HepG2 (cell line): ENCODE measurements at regions not wholly inside any gene's neighbourhood (a gene's known extent, or its start where the extent isn't known, plus 50 kb on each side); places are given as distances from the start of the nearest gene placed in this dataset.

Source experiments
- ATAC-seq: fragments of 200-7000 bp; cut with Tn5 transposase; 3 replicates; pipeline ENCODE4 v1.9.1; 2020; ENCODE audit warnings: mild to moderate bottlenecking, moderate library complexity
- BruUV-seq: library from RNA; stranded (reverse); fragments of 400-500 nt; replicated peaks from 2 replicates; lab custom pipeline; 2021; lab: Mats Ljungman, UMichigan
- CTCF ChIA-PET: fragments of 300-600 bp; formaldehyde crosslinking; extraction: SDS; loops from one replicate; lab custom pipeline; 2021; ENCODE audit warnings: low total read pairs, inconsistent platforms, low intra/inter-chr PET ratio; lab: Yijun Ruan, JAX
- POLR2A ChIA-PET: fragments of 350-600 bp; sonication (Branson Sonifier 250); formaldehyde crosslinking; loops from one replicate; lab custom pipeline; 2020; ENCODE audit warnings: antibody characterized with exemption, inconsistent platforms; lab: Yijun Ruan, JAX
- DNase-seq: peaks from one replicate; pipeline ENCODE4 v3.0.0-alpha.2; 2015; ENCODE audit warnings: low spot score
- FAIRE-seq: peaks from 3 replicates; lab custom pipeline; 2011; peaks lifted over from hg19 to GRCh38; lab: Jason Lieb, UNC
- H2AFZ ChIP-seq: one replicate; pipeline ENCODE4 v1.6.1; 2011; ENCODE audit warnings: low read length, inconsistent platforms
- H3K27ac ChIP-seq: fragments of 300-600 bp; 3 replicates; pipeline ENCODE4 v1.8.0; 2011; ENCODE audit warnings: mixed run types, mild to moderate bottlenecking, mixed read lengths, low read length, inconsistent platforms; ENCODE audit not compliant: insufficient read depth; ENCODE audit errors: extremely low read length
- H3K27me3 ChIP-seq, 2 experiments: fragments of 200-600 bp in 1 of 2; 2 replicates in 1 of 2; 3 replicates in 1 of 2; pipeline versions ENCODE4 v1.6.0 to v1.8.0; 2011; ENCODE audit warnings: low read length in 2 of 2, mild to moderate bottlenecking in 2 of 2, moderate library complexity in 2 of 2, inconsistent platforms in 1 of 2; ENCODE audit not compliant: insufficient read depth in 2 of 2, control insufficient read depth in 1 of 2
- H3K36me3 ChIP-seq, 2 experiments: fragments of 200-600 bp in 1 of 2; replicated peaks in 1 of 2; 2 replicates in 1 of 2; 3 replicates in 1 of 2; pipeline versions ENCODE4 v1.5.1 to v1.8.0; 2011; ENCODE audit warnings: low read length in 2 of 2, inconsistent platforms in 1 of 2; ENCODE audit not compliant: insufficient read depth in 2 of 2, control insufficient read depth in 1 of 2
- H3K4me1 ChIP-seq: 2 replicates; pipeline ENCODE4 v1.5.1; 2012; ENCODE audit warnings: low read length, inconsistent platforms; ENCODE audit not compliant: insufficient read depth
- H3K4me2 ChIP-seq: 2 replicates; pipeline ENCODE4 v1.6.0; 2011; ENCODE audit warnings: low read depth, low read length, inconsistent platforms
- H3K4me3 ChIP-seq, 3 experiments: fragments of 200-600 bp in 1 of 3; sonication (generic), shearing (Covaris generic) in 1 of 3; replicated peaks in 1 of 3; 2 replicates each; pipeline ENCODE4 v1.5.1; 2011 to 2016; ENCODE audit warnings: low read length in 3 of 3, inconsistent platforms in 2 of 3, low read depth in 2 of 3, mild to moderate bottlenecking in 2 of 3, control low read depth in 1 of 3, mixed read lengths in 1 of 3; ENCODE audit not compliant: insufficient read depth in 1 of 3
- H3K79me2 ChIP-seq: one replicate; pipeline ENCODE4 v1.6.1; 2011; ENCODE audit warnings: low read length, inconsistent platforms; ENCODE audit not compliant: insufficient read depth
- H3K9ac ChIP-seq: 2 replicates; pipeline ENCODE4 v1.6.0; 2011; ENCODE audit warnings: mild to moderate bottlenecking, low read depth, low read length, inconsistent platforms; ENCODE audit not compliant: insufficient read depth
- H3K9me3 ChIP-seq: 2 replicates; pipeline ENCODE4 v1.5.1; 2012; ENCODE audit warnings: mild to moderate bottlenecking, low read length
- H4K20me1 ChIP-seq: 2 replicates; pipeline ENCODE4 v1.6.0; 2011; ENCODE audit warnings: inconsistent platforms, mild to moderate bottlenecking, low read length, moderate library complexity; ENCODE audit not compliant: insufficient read depth
- GATAD2A ChIP-seq: IDR thresholded peaks from 2 replicates; pipeline ENCODE4 v1.6.1; 2016
- IRF1 ChIP-seq: sonication (generic); formaldehyde crosslinking; IDR thresholded peaks from 2 replicates; pipeline ENCODE4 v1.4.0; 2020; ENCODE audit warnings: low read depth, mild to moderate bottlenecking, missing genetic modification reagents
- MTF2 ChIP-seq: sonication (generic); formaldehyde crosslinking; IDR thresholded peaks from 2 replicates; pipeline ENCODE4 v1.5.0; 2020; ENCODE audit warnings: missing genetic modification reagents, borderline replicate concordance
- MYNN ChIP-seq: sonication (generic); formaldehyde crosslinking; IDR thresholded peaks from 2 replicates; pipeline ENCODE4 v1.4.0; 2020; ENCODE audit warnings: mild to moderate bottlenecking, low read depth, missing genetic modification reagents
- POLR2G ChIP-seq: fragments of 200-400 bp; formaldehyde crosslinking; IDR thresholded peaks from 2 replicates; pipeline ENCODE4 v1.6.1; 2018; ENCODE audit warnings: mild to moderate bottlenecking, low read depth, low read length, moderate library complexity
- SAP130 ChIP-seq: IDR thresholded peaks from 2 replicates; pipeline ENCODE4 v1.6.1; 2016; ENCODE audit warnings: low read depth
- SSRP1 ChIP-seq: IDR thresholded peaks from 2 replicates; pipeline ENCODE4 v1.6.1; 2016; ENCODE audit warnings: control low read depth
- TCF7L2 ChIP-seq: IDR thresholded peaks from 2 replicates; pipeline ENCODE4 v1.6.1; 2011; ENCODE audit warnings: mild to moderate bottlenecking, low read depth, low read length, moderate library complexity
- TRIM24 ChIP-seq: sonication (generic); formaldehyde crosslinking; IDR thresholded peaks from 2 replicates; pipeline ENCODE4 v1.8.0; 2022; ENCODE audit warnings: mild to moderate bottlenecking, missing genetic modification reagents
- YY1 ChIP-seq: IDR thresholded peaks from 2 replicates; pipeline ENCODE4 v1.6.1; 2011; ENCODE audit warnings: low read length, low read depth, moderate library complexity, mild to moderate bottlenecking; ENCODE audit not compliant: insufficient read depth, insufficient replicate concordance
- ZBTB40 ChIP-seq, 2 experiments: fragments of 450-650 bp in 1 of 2; sonication (generic) in 1 of 2; formaldehyde crosslinking in 1 of 2; IDR thresholded peaks; 2 replicates each; pipeline versions ENCODE4 v1.6.1 to v1.8.0; 2016 to 2022; ENCODE audit warnings: antibody characterized with exemption in 1 of 2, mild to moderate bottlenecking in 1 of 2, missing genetic modification reagents in 1 of 2
- ZNF326 ChIP-seq: sonication (generic); formaldehyde crosslinking; IDR thresholded peaks from 2 replicates; pipeline ENCODE4 v1.4.0; 2020; ENCODE audit warnings: missing genetic modification reagents, borderline replicate concordance
- ZNF354B ChIP-seq: sonication (generic); formaldehyde crosslinking; IDR thresholded peaks from 2 replicates; pipeline ENCODE4 v1.8.0; 2022; ENCODE audit warnings: mild to moderate bottlenecking, missing genetic modification reagents
- ZNF564 ChIP-seq: sonication (generic); formaldehyde crosslinking; IDR thresholded peaks from 2 replicates; pipeline ENCODE4 v1.8.1; 2023; ENCODE audit warnings: mild to moderate bottlenecking, missing genetic modification reagents
- ZNF598 ChIP-seq: sonication (generic); formaldehyde crosslinking; IDR thresholded peaks from 2 replicates; pipeline ENCODE4 v1.5.1; 2020; ENCODE audit warnings: mild to moderate bottlenecking, missing genetic modification reagents, borderline replicate concordance
- ZNF776 ChIP-seq: sonication (generic); formaldehyde crosslinking; IDR thresholded peaks from 2 replicates; pipeline ENCODE4 v1.4.0; 2020; ENCODE audit warnings: mild to moderate bottlenecking, missing genetic modification reagents
- ZSCAN9 ChIP-seq: IDR thresholded peaks from 2 replicates; pipeline ENCODE4 v1.6.1; 2016; ENCODE audit warnings: borderline replicate concordance
- WGBS: methylation state at CpG from one replicate; pipeline ENCODE4 v1.1.6; 2017; ENCODE audit warnings: low lambda C conversion rate; 5-methylcytosine and 5-hydroxymethylcytosine counted together
- in situ Hi-C: cut with HindIII; loops from 2 replicates; pipeline ENCODE4 v1.10.0; 2017; ENCODE audit warnings: low pct_unique_long_range_greater_than_20kb; ENCODE audit not compliant: extremely low pct_ligation_motif_present
- intact Hi-C: fragments of 100-400 bp; cut with micrococcal nuclease; formaldehyde crosslinking; loops from one replicate; pipeline ENCODE4 v1.10.0; 2022; ENCODE audit not compliant: unreplicated experiment

- Histone ChIP-seq H3K79me2 (no peaks in the 10 kb centered on the region), H3K4me2 (no peak overlapping the region), H2AFZ (no peak overlapping the region), H3K9ac (no peak overlapping the region), H3K4me1 (no peaks in the 10 kb centered on the region), H3K27me3 (no peaks in the 10 kb centered on the region), H3K27ac (no peak overlapping the region), H3K9me3 (no peaks in the 10 kb centered on the region), H4K20me1 (no peaks in the 10 kb centered on the region), H3K36me3 (no peaks in the 10 kb centered on the region), H3K4me3 (no peak overlapping the region)
- in situ Hi-C loops (no loop called here), intact Hi-C loops (no loop called here)
- no peak for TF ChIP-seq YY1
- TF ChIP-seq ZNF598 (CRISPR knock-in tag): no peak
- no peak for TF ChIP-seq ZNF776 (CRISPR knock-in tag)
- TF ChIP-seq ZNF564 (CRISPR knock-in tag): no peak
- no peak for TF ChIP-seq TRIM24
- TF ChIP-seq GATAD2A (CRISPR knock-in tag): no peak
- no peak for TF ChIP-seq POLR2G
- no peak for TF ChIP-seq SAP130
- TF ChIP-seq ZSCAN9 (CRISPR knock-in tag): no peak
- no peak for TF ChIP-seq MTF2 (CRISPR knock-in tag)
- TF ChIP-seq SSRP1: no peak
- TF ChIP-seq IRF1 (CRISPR knock-in tag): no peak
- no peak for TF ChIP-seq MYNN (CRISPR knock-in tag)
- TF ChIP-seq ZNF354B (CRISPR knock-in tag): no peak
- TF ChIP-seq ZBTB40 (IDR thresholded peaks at IDR 0.05): no peak
- no peak for TF ChIP-seq ZBTB40 (CRISPR knock-in tag; IDR thresholded peaks at IDR 0.05)
- no peak for TF ChIP-seq ZNF326 (CRISPR knock-in tag)
- TF ChIP-seq TCF7L2: no peak
- DNase-seq (no peak), ATAC-seq (no peak), FAIRE-seq (no peak)
- WGBS: 71% methylated on average over 6 of the region's 6 CpGs
- ChIA-PET CTCF (no interaction called here), POLR2A (no interaction called here)
- no TSS peak for BruUV-seq
Observed at GRCh38 chr9:106500171-106500570, 362.8 kb upstream of the ZNF462 start.
